DND-41 (cell line): ENCODE measurements at regions not wholly inside any gene's neighbourhood (a gene's known extent, or its start where the extent isn't known, plus 50 kb on each side); places are given as distances from the start of the nearest gene placed in this dataset.

Source experiments
- CTCF ChIP-seq: IDR thresholded peaks from 2 replicates; pipeline ENCODE4 v1.5.1; 2012; ENCODE audit warnings: borderline replicate concordance, low read length, moderate library complexity, mild to moderate bottlenecking; ENCODE audit not compliant: poor library complexity, severe bottlenecking; ENCODE audit errors: extremely low read depth
- EZH2 ChIP-seq: IDR thresholded peaks from 3 replicates; pipeline ENCODE4 v1.6.1; 2012; ENCODE audit warnings: borderline replicate concordance, low read depth, mild to moderate bottlenecking, moderate library complexity, low read length, inconsistent platforms; ENCODE audit not compliant: severe bottlenecking

DNA sequence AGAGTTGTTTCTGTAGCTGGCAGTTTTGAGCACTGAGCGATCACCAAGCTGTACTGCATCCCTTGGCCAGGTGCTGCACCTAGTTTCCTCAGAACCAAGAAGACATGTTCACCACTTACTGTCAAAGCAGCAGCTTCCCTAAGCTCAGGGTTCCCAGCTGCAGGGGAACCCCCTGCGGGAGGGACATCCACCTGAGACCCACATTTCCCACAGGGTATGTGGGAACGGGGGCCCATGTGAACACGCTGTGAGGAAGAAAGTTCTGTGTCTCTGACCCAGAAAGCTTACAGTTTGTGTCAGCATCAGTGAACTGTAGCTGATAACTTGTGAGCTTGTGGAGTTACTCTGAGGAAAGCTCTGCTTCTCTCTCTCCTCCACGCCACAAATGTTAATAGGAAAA lies 436.8 kb upstream of the IGFBP3 start:
- TF ChIP-seq CTCF: no peak
- TF ChIP-seq EZH2: no peak
